ENCODE measurements at regions not wholly inside any gene's neighbourhood (a gene's known extent, or its start where the extent isn't known, plus 50 kb on each side); places are given as distances from the start of the nearest gene placed in this dataset.
"Not testable (repeated sequence)": the region's sequence is repeated elsewhere in the genome, so short reads cannot be mapped to it uniquely, and the experiment has no call there.

DNA sequence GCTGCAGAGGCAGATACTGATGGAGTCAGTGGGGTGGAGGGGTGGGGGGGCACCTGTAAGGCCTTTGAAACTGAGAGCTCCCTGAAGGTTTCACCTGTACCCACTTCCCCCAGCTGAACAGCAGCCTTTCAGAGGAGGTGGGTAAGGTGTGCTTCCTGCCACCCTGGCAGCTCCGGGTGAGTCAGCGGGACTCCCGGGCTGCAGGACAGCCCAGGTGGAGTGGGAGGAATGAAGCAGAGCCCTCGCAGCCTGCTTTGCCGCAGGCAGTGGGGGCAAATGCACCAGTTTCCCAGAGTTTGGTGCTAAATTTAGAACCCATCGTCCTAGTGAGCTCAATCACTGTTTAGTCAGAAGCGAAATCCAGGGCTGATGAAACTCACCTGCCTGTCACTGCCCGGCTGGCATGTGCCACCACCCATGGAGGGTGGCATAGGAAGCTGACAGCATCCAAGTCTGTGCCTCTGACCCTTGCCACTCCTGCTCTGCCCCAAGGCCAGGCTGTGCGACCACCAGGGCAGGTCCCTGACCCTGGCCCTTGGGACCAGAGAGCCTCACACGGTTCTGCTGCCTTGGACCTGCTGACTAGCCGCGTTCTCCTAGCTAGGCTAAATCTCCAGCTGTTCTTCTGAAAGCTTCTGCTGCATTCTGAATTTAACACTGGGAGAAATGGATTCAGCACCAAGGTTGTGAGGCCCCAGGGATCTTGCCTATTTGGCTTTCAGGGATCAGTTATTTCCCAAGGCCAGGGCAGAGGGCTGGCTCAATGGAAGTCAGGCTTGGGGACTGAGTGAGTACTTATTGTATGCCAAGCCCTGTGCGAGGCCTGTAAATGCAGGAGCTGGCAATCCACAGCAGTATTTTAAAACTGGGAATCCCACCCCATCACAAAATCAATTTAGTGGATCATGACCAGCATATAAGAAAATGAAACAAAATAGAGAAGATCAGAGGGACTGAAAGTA lies 67.3 kb upstream of the RASGRF1 start:
- intact Hi-C loops (cut with micrococcal nuclease), result no loop called here

GRCh38 chr15:79156704-79157375 lies 66.3 kb upstream of the RASGRF1 start:
- intact Hi-C loops (cut with micrococcal nuclease), result no loop called here

DNA sequence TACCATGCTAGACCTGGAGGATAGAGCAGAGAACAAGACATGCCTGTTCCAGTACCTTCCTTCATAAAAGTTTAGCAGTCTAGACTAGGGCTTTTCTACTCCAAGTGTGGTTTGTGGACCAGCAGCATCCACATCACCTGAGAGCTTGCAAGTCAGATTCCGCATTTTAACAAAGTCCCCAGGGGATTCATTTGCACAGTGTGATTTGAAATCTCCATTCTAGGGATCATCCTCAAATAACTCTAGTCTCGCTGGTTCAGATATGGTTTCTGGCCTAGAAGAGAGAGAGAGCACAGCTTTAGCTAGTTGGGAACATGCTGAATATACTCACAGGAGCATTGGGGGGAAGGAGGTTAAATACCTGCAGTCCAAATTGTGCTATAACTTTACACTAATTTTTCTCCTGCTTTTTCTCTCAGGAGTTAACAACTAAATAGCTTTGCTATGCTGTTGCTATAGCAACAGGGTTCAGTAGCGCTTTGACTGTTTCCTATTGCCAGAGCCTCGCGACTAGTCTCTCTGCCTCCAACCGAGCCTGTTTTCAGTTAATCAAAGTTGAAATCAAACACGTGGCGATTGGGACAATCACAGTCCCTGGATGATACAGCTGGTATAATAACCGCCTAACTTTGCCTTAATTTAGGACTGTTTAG lies 64.0 kb upstream of the RASGRF1 start:
- intact Hi-C loops (cut with micrococcal nuclease), result no loop called here

- intact Hi-C loops (cut with micrococcal nuclease), result not testable (repeated sequence)
Measured at GRCh38 chr15:79144290-79144689, 53.7 kb upstream of the RASGRF1 start.

- intact Hi-C loops (cut with micrococcal nuclease), result no loop called here
Measured at GRCh38 chr15:79140846-79141570, 50.4 kb upstream of the RASGRF1 start.

Data from T-helper 1 cell treated with Interleukin-12 subunit alpha and Interleukin-12 subunit beta and Interleukin-4 antibody, amounts not matched to agents 30 ng/mL and 1 ng/mL, for 36 hours (primary cell).